GM12864 (cell line): ENCODE measurements at regions not wholly inside any gene's neighbourhood (a gene's known extent, or its start where the extent isn't known, plus 50 kb on each side); places are given as distances from the start of the nearest gene placed in this dataset.

Experiments used
- DNase-seq: peaks from one replicate; pipeline ENCODE4 v3.0.0-alpha.2; 2011; ENCODE audit warnings: low read depth
- H3K4me3 ChIP-seq: 2 replicates; pipeline ENCODE4 v1.5.1; 2011; ENCODE audit warnings: mild to moderate bottlenecking, low read depth, low read length, control low read depth
- CTCF ChIP-seq: IDR thresholded peaks from 2 replicates; pipeline ENCODE4 v1.5.1; 2011; ENCODE audit warnings: low read depth, mild to moderate bottlenecking, moderate library complexity, low read length, control low read depth, inconsistent platforms; ENCODE audit errors: missing control alignments

GRCh38 chr4:34628471-34628870, 1615.8 kb downstream of the ARAP2 start:
- no peak overlapping the region for H3K4me3 ChIP-seq
- no peak for DNase-seq
- TF ChIP-seq CTCF: no peak

- no peak overlapping the region for H3K4me3 ChIP-seq
- no peak for TF ChIP-seq CTCF
- DNase-seq: no peak
Measured at GRCh38 chr4:34629451-34629850, 1614.9 kb downstream of the ARAP2 start.

- no peak for DNase-seq
- H3K4me3 ChIP-seq: no peak overlapping the region
Measured at GRCh38 chr4:34633241-34633640, 1611.1 kb downstream of the ARAP2 start.

GRCh38 chr4:34636623-34637022, 1607.7 kb downstream of the ARAP2 start:
- TF ChIP-seq CTCF: no peak
- DNase-seq: no peak
- no peak overlapping the region for H3K4me3 ChIP-seq

More at GRCh38 chr4:34633241-34633640, 1611.1 kb downstream of the ARAP2 start:
- TF ChIP-seq CTCF: no peak

- TF ChIP-seq CTCF: no peak
- DNase-seq: no peak
- H3K4me3 ChIP-seq: no peak overlapping the region
Measured at GRCh38 chr4:34643476-34643875, 1600.8 kb downstream of the ARAP2 start.

- H3K4me3 ChIP-seq: no peak overlapping the region
- no peak for DNase-seq
- TF ChIP-seq CTCF: no peak
Measured at GRCh38 chr4:34644579-34645115, 1599.7 kb downstream of the ARAP2 start.

GRCh38 chr4:34649716-34650115, 1594.6 kb downstream of the ARAP2 start:
- no peak for DNase-seq
- TF ChIP-seq CTCF: no peak
- no peak overlapping the region for H3K4me3 ChIP-seq
